ENCODE measurements at regions not wholly inside any gene's neighbourhood (a gene's known extent, or its start where the extent isn't known, plus 50 kb on each side); places are given as distances from the start of the nearest gene placed in this dataset.

DNA sequence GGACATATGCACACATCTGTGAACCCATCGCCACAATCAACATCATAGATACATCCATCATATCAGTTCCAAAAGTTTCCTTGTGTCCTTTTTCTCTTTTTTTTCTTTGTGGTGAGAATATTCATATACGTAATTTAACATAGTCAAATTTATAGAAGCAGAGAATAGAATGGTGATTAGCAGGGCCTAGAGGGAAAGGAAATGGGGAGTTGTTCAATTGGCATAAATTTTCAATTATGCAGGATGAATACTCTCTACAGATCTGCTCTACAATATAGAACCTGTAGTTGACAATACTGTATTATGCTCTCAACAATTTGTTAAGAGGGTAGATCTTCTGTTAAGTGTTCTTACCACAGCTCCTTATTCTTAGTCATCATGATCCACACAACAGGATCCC, 413.2 kb downstream of the SHISA9 start:
- no peak overlapping the region for H3K4me3 ChIP-seq (ENCODE audit: low read length)
- no peaks in the 10 kb centered on the region for H3K4me1 ChIP-seq (ENCODE audit: control insufficient read depth, insufficient read depth, low read length)
- DNase-seq, result no peak
- H3K36me3 ChIP-seq (ENCODE audit: control insufficient read depth, insufficient read depth, low read length), result no peaks in the 10 kb centered on the region
- no peaks in the 10 kb centered on the region for H3K9me3 ChIP-seq (ENCODE audit: control insufficient read depth, low read depth, low read length)
- no peak overlapping the region for H3K27ac ChIP-seq (ENCODE audit: low read length)
- no peaks in the 10 kb centered on the region for H3K27me3 ChIP-seq (ENCODE audit: control insufficient read depth, insufficient read depth, low read length)
- WGBS (ENCODE audit: insufficient coverage, low lambda C conversion rate), result no CpG with 5 or more reads among the region's 2 CpGs

DNA sequence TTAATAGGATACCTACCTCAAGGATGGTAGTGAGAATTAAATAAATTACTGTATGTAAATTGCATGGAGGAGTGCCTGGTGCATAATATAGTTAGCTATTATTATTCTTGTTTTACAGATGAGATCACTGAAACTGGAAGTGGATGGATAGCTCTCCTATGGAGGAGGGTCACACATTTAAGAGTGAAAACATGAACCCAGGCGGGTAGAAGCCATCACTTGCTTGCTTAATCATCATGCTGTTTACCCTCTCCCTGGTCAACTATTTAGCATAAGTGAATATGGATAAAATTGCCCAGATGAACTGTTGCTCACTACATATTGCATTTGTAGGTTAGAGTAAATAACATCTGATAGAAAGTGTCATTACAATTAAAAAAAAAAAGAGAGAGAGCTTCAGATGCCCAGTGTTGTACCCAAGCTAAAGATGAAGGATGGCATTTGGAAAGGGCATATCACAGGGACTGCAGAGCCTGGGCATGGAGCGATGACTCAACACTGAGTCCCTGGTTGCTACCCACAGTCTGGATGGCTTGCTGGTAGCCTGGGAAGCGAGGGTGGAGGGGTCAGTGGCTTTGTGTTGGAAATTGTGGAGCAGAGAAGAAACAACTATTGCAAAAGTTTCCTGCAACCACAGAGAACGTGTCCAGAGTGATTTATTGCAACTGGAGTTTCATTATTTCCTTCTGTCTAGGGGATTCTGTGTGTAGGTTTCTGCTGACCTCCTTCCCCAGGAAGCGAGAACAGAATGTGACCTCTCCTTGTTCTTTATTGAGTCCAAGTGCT, 414.4 kb downstream of the SHISA9 start:
- Histone ChIP-seq H3K36me3 (ENCODE audit: control insufficient read depth, insufficient read depth, low read length) (no peaks in the 10 kb centered on the region), H3K27me3 (ENCODE audit: control insufficient read depth, insufficient read depth, low read length) (no peaks in the 10 kb centered on the region), H3K4me3 (ENCODE audit: low read length) (no peak overlapping the region), H3K9me3 (ENCODE audit: control insufficient read depth, low read depth, low read length) (no peaks in the 10 kb centered on the region), H3K4me1 (ENCODE audit: control insufficient read depth, insufficient read depth, low read length) (no peaks in the 10 kb centered on the region), H3K27ac (ENCODE audit: low read length) (no peak overlapping the region)
- DNase-seq, result no peak
- no CpG with 5 or more reads among the region's 5 CpGs for WGBS (ENCODE audit: insufficient coverage, low lambda C conversion rate)

DNA sequence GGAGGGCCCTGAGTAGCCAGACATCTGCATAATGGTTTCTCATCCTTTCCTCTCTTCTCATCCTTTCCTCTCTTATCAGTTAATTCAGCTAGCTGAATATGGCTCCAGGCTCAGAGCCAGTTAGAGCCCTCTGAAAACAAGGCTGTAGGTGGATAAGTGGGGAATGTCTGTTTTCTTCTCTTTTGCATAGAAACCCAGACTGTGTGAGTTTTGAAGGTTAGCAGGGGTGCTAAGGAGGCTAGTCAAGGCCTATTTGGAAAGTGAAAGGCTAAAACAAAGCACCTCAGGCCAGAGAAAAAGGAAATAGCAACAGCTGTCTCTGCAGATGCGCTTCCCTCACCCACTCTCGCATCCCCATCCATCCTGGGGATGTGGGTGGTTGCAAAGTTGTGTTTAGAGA, 420.9 kb downstream of the SHISA9 start:
- no peaks in the 10 kb centered on the region for H3K4me1 ChIP-seq (ENCODE audit: control insufficient read depth, insufficient read depth, low read length)
- no peak overlapping the region for H3K4me3 ChIP-seq (ENCODE audit: low read length)
- no peaks in the 10 kb centered on the region for H3K9me3 ChIP-seq (ENCODE audit: control insufficient read depth, low read depth, low read length)
- no peaks in the 10 kb centered on the region for H3K36me3 ChIP-seq (ENCODE audit: control insufficient read depth, insufficient read depth, low read length)
- DNase-seq, result no peak
- no CpG with 5 or more reads among the region's 2 CpGs for WGBS (ENCODE audit: insufficient coverage, low lambda C conversion rate)
- H3K27ac ChIP-seq (ENCODE audit: low read length), result no peak overlapping the region
- no peaks in the 10 kb centered on the region for H3K27me3 ChIP-seq (ENCODE audit: control insufficient read depth, insufficient read depth, low read length)

DNA sequence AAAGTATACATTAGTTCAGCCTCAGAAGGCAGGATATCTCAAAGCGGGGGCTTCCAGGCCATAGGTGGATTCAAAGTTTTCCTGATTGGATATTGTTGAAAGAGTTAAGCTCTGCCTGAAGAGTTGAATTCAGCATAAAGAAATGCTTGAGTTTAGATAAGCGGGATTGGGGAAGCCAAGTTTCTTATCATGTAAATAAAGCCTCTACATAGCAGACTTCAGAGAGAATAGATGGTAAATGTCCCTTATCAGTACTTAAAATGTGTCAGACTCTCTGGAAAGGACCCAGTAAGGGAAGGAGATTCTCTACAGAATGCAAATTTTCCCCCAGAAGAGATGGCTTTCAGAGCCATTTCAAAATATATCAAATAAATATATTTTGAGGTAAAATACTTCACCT, 423.5 kb downstream of the SHISA9 start:
- whole genome bisulfite sequencing (ENCODE audit: insufficient coverage, low lambda C conversion rate), result no CpG with 5 or more reads among the region's 2 CpGs
- DNase-seq, result no peak
- no peaks in the 10 kb centered on the region for H3K9me3 ChIP-seq (ENCODE audit: control insufficient read depth, low read depth, low read length)
- no peaks in the 10 kb centered on the region for H3K4me1 ChIP-seq (ENCODE audit: control insufficient read depth, insufficient read depth, low read length)
- no peak overlapping the region for H3K27ac ChIP-seq (ENCODE audit: low read length)
- no peaks in the 10 kb centered on the region for H3K27me3 ChIP-seq (ENCODE audit: control insufficient read depth, insufficient read depth, low read length)
- H3K36me3 ChIP-seq (ENCODE audit: control insufficient read depth, insufficient read depth, low read length), result no peaks in the 10 kb centered on the region
- no peak overlapping the region for H3K4me3 ChIP-seq (ENCODE audit: low read length)

DNA sequence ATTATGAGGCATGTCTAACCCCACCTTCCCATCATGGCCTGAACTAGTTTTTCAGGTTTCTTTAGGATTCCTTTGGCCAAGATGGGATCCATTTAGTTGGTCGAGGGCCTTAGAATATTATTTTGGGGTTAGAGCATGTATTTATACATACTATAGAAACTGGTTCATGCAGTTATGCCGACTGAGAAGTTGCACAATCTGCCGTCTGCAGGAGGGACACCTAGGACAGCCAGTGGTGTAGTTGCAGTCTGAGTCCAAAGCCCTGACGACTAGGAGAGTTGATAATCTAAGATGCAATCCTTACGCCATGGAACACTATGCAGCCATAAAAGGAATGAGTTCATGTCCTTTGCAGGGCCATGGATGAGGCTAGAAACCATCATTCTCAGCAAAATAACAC, 424.0 kb downstream of the SHISA9 start:
- no peak overlapping the region for H3K27ac ChIP-seq (ENCODE audit: low read length)
- no peaks in the 10 kb centered on the region for H3K36me3 ChIP-seq (ENCODE audit: control insufficient read depth, insufficient read depth, low read length)
- no peaks in the 10 kb centered on the region for H3K4me1 ChIP-seq (ENCODE audit: control insufficient read depth, insufficient read depth, low read length)
- H3K27me3 ChIP-seq (ENCODE audit: control insufficient read depth, insufficient read depth, low read length), result no peaks in the 10 kb centered on the region
- DNase-seq, result no peak
- no peaks in the 10 kb centered on the region for H3K9me3 ChIP-seq (ENCODE audit: control insufficient read depth, low read depth, low read length)
- H3K4me3 ChIP-seq (ENCODE audit: low read length), result no peak overlapping the region
- WGBS (ENCODE audit: insufficient coverage, low lambda C conversion rate), result no CpG with 5 or more reads among the region's 5 CpGs

DNA sequence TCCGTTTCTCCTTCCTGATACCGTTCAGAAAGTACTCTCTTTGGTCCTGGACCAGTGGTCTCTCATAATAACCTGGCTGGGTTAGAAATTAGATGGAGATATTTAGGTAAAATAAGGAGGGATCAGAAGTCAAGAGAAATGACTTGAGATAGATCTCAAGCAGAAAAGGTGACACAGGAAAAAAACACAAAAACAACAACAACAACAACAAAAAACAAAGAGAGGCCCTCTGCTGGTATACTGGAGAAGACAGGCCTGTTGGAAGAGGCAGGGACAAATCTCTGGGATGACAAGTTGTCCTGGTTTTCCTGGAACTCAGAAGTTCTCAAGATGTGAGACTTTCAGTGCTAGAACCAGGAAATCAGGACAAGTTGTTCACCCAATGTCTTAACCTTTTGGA, 430.5 kb downstream of the SHISA9 start:
- no peak for DNase-seq
- Histone ChIP-seq H3K27me3 (ENCODE audit: control insufficient read depth, insufficient read depth, low read length) (no peaks in the 10 kb centered on the region), H3K27ac (ENCODE audit: low read length) (no peak overlapping the region), H3K4me1 (ENCODE audit: control insufficient read depth, insufficient read depth, low read length) (no peaks in the 10 kb centered on the region), H3K9me3 (ENCODE audit: control insufficient read depth, low read depth, low read length) (no peaks in the 10 kb centered on the region), H3K36me3 (ENCODE audit: control insufficient read depth, insufficient read depth, low read length) (no peaks in the 10 kb centered on the region), H3K4me3 (ENCODE audit: low read length) (no peak overlapping the region)
- WGBS (ENCODE audit: insufficient coverage, low lambda C conversion rate), result no CpG with 5 or more reads among the region's 2 CpGs

DNA sequence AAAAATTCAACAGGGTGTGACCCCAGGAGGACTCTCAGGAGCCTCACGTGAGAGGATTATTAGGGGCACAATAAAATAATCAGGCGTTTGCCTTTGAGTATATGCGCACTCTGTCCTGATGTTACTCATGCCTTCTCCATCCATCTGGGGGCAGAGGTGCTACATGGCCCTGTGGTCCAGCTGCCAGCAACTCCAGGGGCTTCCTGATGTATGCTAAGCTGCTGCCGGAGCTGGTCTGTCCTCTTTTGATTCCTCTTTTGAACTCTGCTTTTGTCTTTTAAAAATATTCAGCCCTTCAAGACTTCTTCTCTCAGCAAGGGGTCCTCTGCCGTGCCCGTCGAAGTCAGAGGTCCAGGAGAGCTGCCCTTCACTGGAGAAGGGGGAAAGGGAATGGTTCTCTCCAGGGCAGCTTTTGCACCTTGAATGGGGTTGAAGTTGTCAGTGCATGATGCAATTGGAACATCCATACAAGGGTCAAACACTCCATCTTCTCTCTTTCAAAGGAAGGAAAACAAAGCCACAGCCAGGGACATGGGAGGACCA, 431.4 kb downstream of the SHISA9 start:
- Histone ChIP-seq H3K27ac (ENCODE audit: low read length) (no peak overlapping the region), H3K4me3 (ENCODE audit: low read length) (no peak overlapping the region), H3K36me3 (ENCODE audit: control insufficient read depth, insufficient read depth, low read length) (no peaks in the 10 kb centered on the region), H3K27me3 (ENCODE audit: control insufficient read depth, insufficient read depth, low read length) (no peaks in the 10 kb centered on the region), H3K4me1 (ENCODE audit: control insufficient read depth, insufficient read depth, low read length) (no peaks in the 10 kb centered on the region), H3K9me3 (ENCODE audit: control insufficient read depth, low read depth, low read length) (no peaks in the 10 kb centered on the region)
- WGBS (ENCODE audit: insufficient coverage, low lambda C conversion rate), result no CpG with 5 or more reads among the region's 7 CpGs
- DNase-seq, result no peak

DNA sequence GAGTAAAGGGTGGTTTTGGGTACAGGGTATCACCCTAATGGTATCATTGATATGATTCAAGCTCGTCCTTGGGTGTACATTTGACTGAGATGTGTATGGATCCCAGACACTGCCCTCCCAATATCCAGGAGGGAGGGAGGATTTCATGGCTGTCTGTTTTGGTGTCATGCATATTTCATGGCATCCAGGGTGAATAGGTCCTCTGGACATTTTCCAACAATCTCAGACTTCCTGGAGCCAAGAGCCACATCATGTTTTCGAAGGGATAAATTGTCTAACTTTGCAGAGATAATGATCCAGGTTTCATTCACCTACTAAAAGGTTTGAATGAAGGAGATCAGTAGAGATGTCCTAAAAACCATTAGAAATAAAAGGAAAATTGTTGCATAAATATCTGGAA, 431.9 kb downstream of the SHISA9 start:
- 60% methylated on average over 1 of the region's 2 CpGs for WGBS (ENCODE audit: insufficient coverage, low lambda C conversion rate)

DNA sequence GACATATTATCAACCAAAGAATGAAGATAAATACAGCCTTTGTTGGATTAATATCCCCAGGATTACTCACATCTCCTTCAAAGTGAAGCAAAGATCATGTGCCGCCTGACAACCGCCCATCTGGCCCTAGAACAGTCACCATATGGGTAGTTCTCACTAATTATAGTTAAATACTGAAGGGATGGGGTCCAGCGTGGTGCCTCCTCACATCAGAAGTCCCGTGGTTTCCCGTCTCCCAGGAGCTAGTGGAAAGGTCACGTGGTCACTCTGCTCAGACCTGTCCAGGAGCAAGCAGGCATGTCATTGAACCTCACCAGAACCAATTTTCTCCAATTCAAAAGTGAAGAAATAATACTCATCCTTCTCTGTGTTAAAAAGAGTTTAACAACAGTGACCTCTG, 434.5 kb downstream of the SHISA9 start:
- Histone ChIP-seq H3K4me3 (ENCODE audit: low read length) (no peak overlapping the region), H3K9me3 (ENCODE audit: control insufficient read depth, low read depth, low read length) (no peaks in the 10 kb centered on the region), H3K27me3 (ENCODE audit: control insufficient read depth, insufficient read depth, low read length) (no peaks in the 10 kb centered on the region), H3K27ac (ENCODE audit: low read length) (no peak overlapping the region), H3K4me1 (ENCODE audit: control insufficient read depth, insufficient read depth, low read length) (no peaks in the 10 kb centered on the region), H3K36me3 (ENCODE audit: control insufficient read depth, insufficient read depth, low read length) (no peaks in the 10 kb centered on the region)
- WGBS (ENCODE audit: insufficient coverage, low lambda C conversion rate), result no CpG with 5 or more reads among the region's 6 CpGs
- DNase-seq, result no peak

More for the DNA sequence above, 431.9 kb downstream of the SHISA9 start:
- Histone ChIP-seq H3K9me3 (ENCODE audit: control insufficient read depth, low read depth, low read length) (no peaks in the 10 kb centered on the region), H3K36me3 (ENCODE audit: control insufficient read depth, insufficient read depth, low read length) (no peaks in the 10 kb centered on the region), H3K27me3 (ENCODE audit: control insufficient read depth, insufficient read depth, low read length) (no peaks in the 10 kb centered on the region), H3K4me1 (ENCODE audit: control insufficient read depth, insufficient read depth, low read length) (no peaks in the 10 kb centered on the region), H3K4me3 (ENCODE audit: low read length) (no peak overlapping the region), H3K27ac (ENCODE audit: low read length) (no peak overlapping the region)
- no peak for DNase-seq

DNA sequence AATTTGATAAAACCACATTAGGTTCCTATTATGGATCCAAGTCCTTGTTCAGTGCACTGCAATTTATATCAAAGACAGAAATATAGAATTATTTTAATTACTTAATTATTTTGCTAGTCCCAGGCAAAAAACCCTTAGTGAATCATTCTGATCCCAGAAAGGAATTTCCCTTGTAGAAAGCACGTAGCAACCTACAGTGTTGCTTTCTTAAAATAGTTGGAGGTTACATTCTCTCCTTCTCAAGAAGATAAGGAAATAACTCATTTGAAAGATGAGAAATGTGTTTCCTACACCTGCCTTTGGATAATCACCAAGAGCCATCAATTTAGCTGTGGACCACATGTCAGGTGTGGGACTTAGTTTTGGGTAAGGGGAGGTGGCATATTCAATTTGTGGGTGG, 434.9 kb downstream of the SHISA9 start:
- no CpG with 5 or more reads among the region's 1 CpG for WGBS (ENCODE audit: insufficient coverage, low lambda C conversion rate)
- no peaks in the 10 kb centered on the region for H3K4me1 ChIP-seq (ENCODE audit: control insufficient read depth, insufficient read depth, low read length)
- no peaks in the 10 kb centered on the region for H3K36me3 ChIP-seq (ENCODE audit: control insufficient read depth, insufficient read depth, low read length)
- no peak overlapping the region for H3K27ac ChIP-seq (ENCODE audit: low read length)
- H3K4me3 ChIP-seq (ENCODE audit: low read length), result no peak overlapping the region
- no peaks in the 10 kb centered on the region for H3K27me3 ChIP-seq (ENCODE audit: control insufficient read depth, insufficient read depth, low read length)
- no peak for DNase-seq
- no peaks in the 10 kb centered on the region for H3K9me3 ChIP-seq (ENCODE audit: control insufficient read depth, low read depth, low read length)
